OCI-LY7 (cell line): ENCODE measurements at regions not wholly inside any gene's neighbourhood (a gene's known extent, or its start where the extent isn't known, plus 50 kb on each side); places are given as distances from the start of the nearest gene placed in this dataset.
"Not testable (repeated sequence)": the region's sequence is repeated elsewhere in the genome, so short reads cannot be mapped to it uniquely, and the experiment has no call there.

Experiments
- BruUV-seq: library from RNA; stranded (reverse); fragments of 400-500 nt; replicated peaks from 2 replicates; lab custom pipeline; 2021; lab: Mats Ljungman, UMichigan
- CTCF ChIA-PET: fragments of 300-600 bp; sonication (Branson Sonifier 250); formaldehyde crosslinking; loops from one replicate; lab custom pipeline; 2022; ENCODE audit warnings: antibody characterized with exemption; ENCODE audit not compliant: unreplicated experiment; lab: Charles Lee
- POLR2A ChIA-PET: fragments of 300-600 bp; sonication (Branson Sonifier 250); formaldehyde crosslinking; loops from one replicate; lab custom pipeline; 2022; ENCODE audit warnings: antibody characterized with exemption; lab: Charles Lee
- DNase-seq: peaks from one replicate; pipeline ENCODE4 v3.0.0-alpha.2; 2015; ENCODE audit warnings: low spot score
- H2AFZ ChIP-seq: fragments of 200-600 bp; sonication (generic), shearing (Covaris generic); 2 replicates; pipeline ENCODE4 v1.6.1; 2014; ENCODE audit warnings: mild to moderate bottlenecking, antibody characterized with exemption, low read length, moderate library complexity
- H3K27ac ChIP-seq: fragments of 200-600 bp; sonication (generic); 2 replicates; pipeline ENCODE4 v1.5.1; 2014; ENCODE audit warnings: mixed run types, low read depth, mild to moderate bottlenecking, moderate library complexity, low read length, inconsistent platforms; ENCODE audit not compliant: poor library complexity, severe bottlenecking
- H3K36me3 ChIP-seq: fragments of 200-600 bp; sonication (generic); 2 replicates; pipeline ENCODE4 v1.6.1; 2014; ENCODE audit warnings: mild to moderate bottlenecking, antibody characterized with exemption, low read length, moderate library complexity, mixed read lengths; ENCODE audit not compliant: insufficient read depth
- H3K4me1 ChIP-seq: fragments of 200-600 bp; sonication (generic); 2 replicates; pipeline ENCODE4 v1.5.1; 2014; ENCODE audit warnings: mild to moderate bottlenecking, low read length; ENCODE audit not compliant: insufficient read depth, poor library complexity, severe bottlenecking
- H3K4me2 ChIP-seq: fragments of 200-600 bp; sonication (generic); 2 replicates; pipeline ENCODE4 v1.6.1; 2014; ENCODE audit warnings: mild to moderate bottlenecking, low read length
- H3K4me3 ChIP-seq: fragments of 200-600 bp; sonication (generic); 2 replicates; pipeline ENCODE4 v1.5.1; 2014; ENCODE audit warnings: mild to moderate bottlenecking, low read depth, low read length; ENCODE audit not compliant: poor library complexity, severe bottlenecking
- H3K79me2 ChIP-seq: fragments of 200-600 bp; sonication (generic); 2 replicates; pipeline ENCODE4 v1.6.1; 2016; ENCODE audit warnings: low read depth, mild to moderate bottlenecking, low read length, moderate library complexity, mixed read lengths; ENCODE audit not compliant: insufficient read depth
- H3K9me2 ChIP-seq: fragments of 200-600 bp; sonication (generic); 2 replicates; pipeline ENCODE4 v1.6.1; 2016; ENCODE audit warnings: mild to moderate bottlenecking, low read length, mixed read lengths; ENCODE audit not compliant: insufficient read depth
- H3K9me3 ChIP-seq: fragments of 200-600 bp; sonication (generic); 2 replicates; pipeline ENCODE4 v1.6.1; 2014; ENCODE audit warnings: mild to moderate bottlenecking, mixed run types, low read length, mixed read lengths
- H4K20me1 ChIP-seq: fragments of 200-600 bp; sonication (generic); 2 replicates; pipeline ENCODE4 v1.6.1; 2014; ENCODE audit warnings: mild to moderate bottlenecking, antibody characterized with exemption, low read length, moderate library complexity, mixed read lengths; ENCODE audit not compliant: insufficient read depth
- CTCF ChIP-seq: fragments of 200-600 bp; sonication (generic); conservative IDR thresholded peaks from 2 replicates; pipeline ENCODE4 v1.5.1; 2014; ENCODE audit warnings: mild to moderate bottlenecking, antibody characterized with exemption, low read length, moderate library complexity, mixed read lengths
- EZH2phosphoT487 ChIP-seq: fragments of 200-600 bp; sonication (generic); IDR thresholded peaks from 2 replicates; pipeline ENCODE4 v1.6.1; 2018; ENCODE audit warnings: low read depth, borderline replicate concordance, mild to moderate bottlenecking, mixed run types, antibody characterized with exemption, low read length, moderate library complexity, mixed read lengths
- intact Hi-C: fragments of 100-400 bp; cut with micrococcal nuclease; formaldehyde crosslinking; loops from one replicate; pipeline ENCODE4 v1.10.0; 2022; ENCODE audit not compliant: unreplicated experiment

GRCh38 chr7:83267141-83267631 lies 104.5 kb upstream of the PCLO start:
- no TSS peak for BruUV-seq
- Histone ChIP-seq H3K36me3 (no peaks in the 10 kb centered on the region), H3K9me2 (no peaks in the 10 kb centered on the region), H3K4me3 (no peak overlapping the region), H3K79me2 (no peaks in the 10 kb centered on the region), H3K4me2 (no peak overlapping the region), H3K9me3 (no peaks in the 10 kb centered on the region), H3K4me1 (no peaks in the 10 kb centered on the region), H3K27ac (no peak overlapping the region), H2AFZ (no peak overlapping the region), H4K20me1 (no peaks in the 10 kb centered on the region)
- CTCF ChIA-PET = interaction anchor here (0.6 kb wide), 1 partner anchor 48 kb away, joined by 3 read pairs; no protein-coding TSS in a partner anchor
- intact Hi-C loops = no loop called here
- POLR2A ChIA-PET = interaction anchor here (1.3 kb wide), 1 partner anchor 12 kb away, joined by 5 read pairs; no protein-coding TSS in a partner anchor
- no peak for DNase-seq
- TF ChIP-seq CTCF = no peak

GRCh38 chr7:83263442-83264034 lies 100.9 kb upstream of the PCLO start:
- intact Hi-C loops, H3K4me2 ChIP-seq, BruUV-seq, DNase-seq, H3K4me3 ChIP-seq, H4K20me1 ChIP-seq, POLR2A ChIA-PET, H3K9me3 ChIP-seq, CTCF ChIA-PET, H3K27ac ChIP-seq, H3K4me1 ChIP-seq, H3K79me2 ChIP-seq, H3K36me3 ChIP-seq, H3K9me2 ChIP-seq, H2AFZ ChIP-seq: not testable (repeated sequence)

GRCh38 chr7:83259064-83259463 lies 96.4 kb upstream of the PCLO start:
- no TSS peak for BruUV-seq
- H3K27ac ChIP-seq = no peak overlapping the region
- H3K9me2 ChIP-seq = no peaks in the 10 kb centered on the region
- no peak for TF ChIP-seq EZH2phosphoT487
- TF ChIP-seq CTCF = no peak
- no peak overlapping the region for H2AFZ ChIP-seq
- H3K4me3 ChIP-seq = no peak overlapping the region
- no peaks in the 10 kb centered on the region for H3K36me3 ChIP-seq
- no peak for DNase-seq
- ChIA-PET CTCF (no interaction called here), POLR2A (no interaction called here)
- intact Hi-C loops = no loop called here
- no peaks in the 10 kb centered on the region for H3K4me1 ChIP-seq
- H4K20me1 ChIP-seq = no peaks in the 10 kb centered on the region
- H3K9me3 ChIP-seq = no peaks in the 10 kb centered on the region
- H3K79me2 ChIP-seq = no peaks in the 10 kb centered on the region
- H3K4me2 ChIP-seq = no peak overlapping the region
